ENCODE measurements at regions not wholly inside any gene's neighbourhood (a gene's known extent, or its start where the extent isn't known, plus 50 kb on each side); places are given as distances from the start of the nearest gene placed in this dataset.

- TF ChIP-seq, protein P1, sequence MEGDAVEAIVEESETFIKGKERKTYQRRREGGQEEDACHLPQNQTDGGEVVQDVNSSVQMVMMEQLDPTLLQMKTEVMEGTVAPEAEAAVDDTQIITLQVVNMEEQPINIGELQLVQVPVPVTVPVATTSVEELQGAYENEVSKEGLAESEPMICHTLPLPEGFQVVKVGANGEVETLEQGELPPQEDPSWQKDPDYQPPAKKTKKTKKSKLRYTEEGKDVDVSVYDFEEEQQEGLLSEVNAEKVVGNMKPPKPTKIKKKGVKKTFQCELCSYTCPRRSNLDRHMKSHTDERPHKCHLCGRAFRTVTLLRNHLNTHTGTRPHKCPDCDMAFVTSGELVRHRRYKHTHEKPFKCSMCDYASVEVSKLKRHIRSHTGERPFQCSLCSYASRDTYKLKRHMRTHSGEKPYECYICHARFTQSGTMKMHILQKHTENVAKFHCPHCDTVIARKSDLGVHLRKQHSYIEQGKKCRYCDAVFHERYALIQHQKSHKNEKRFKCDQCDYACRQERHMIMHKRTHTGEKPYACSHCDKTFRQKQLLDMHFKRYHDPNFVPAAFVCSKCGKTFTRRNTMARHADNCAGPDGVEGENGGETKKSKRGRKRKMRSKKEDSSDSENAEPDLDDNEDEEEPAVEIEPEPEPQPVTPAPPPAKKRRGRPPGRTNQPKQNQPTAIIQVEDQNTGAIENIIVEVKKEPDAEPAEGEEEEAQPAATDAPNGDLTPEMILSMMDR (conservative IDR thresholded peaks at IDR 0.05; ENCODE audit: low read length), result no peak
- TF ChIP-seq EZH2phosphoT487 (IDR thresholded peaks at IDR 0.05; ENCODE audit: borderline replicate concordance), result no peak
- Histone ChIP-seq H3K4me3 (ENCODE audit: low read length, poor library complexity, severe bottlenecking) (no peak overlapping the region), H3K79me2 (ENCODE audit: insufficient read depth, low read length) (no peaks in the 10 kb centered on the region), H3F3A (ENCODE audit: low read depth) (no peaks in the 10 kb centered on the region), H3K4me1 (ENCODE audit: insufficient read depth, low read length, poor library complexity, severe bottlenecking) (no peaks in the 10 kb centered on the region), H3K27me3 (ENCODE audit: insufficient read depth, low read length, poor library complexity, severe bottlenecking) (no peaks in the 10 kb centered on the region), H3K36me3 (ENCODE audit: insufficient read depth, low read length) (no peaks in the 10 kb centered on the region), H3K9me3 (ENCODE audit: insufficient read depth, low read depth, low read length) (no peaks in the 10 kb centered on the region; the same call in 1 of the 2 replicates), H3K9ac (ENCODE audit: low read depth, low read length, poor library complexity, severe bottlenecking) (no peak overlapping the region), H2AFZ (ENCODE audit: low read length) (no peak overlapping the region), H4K20me1 (ENCODE audit: insufficient read depth, low read length, poor library complexity, severe bottlenecking) (no peaks in the 10 kb centered on the region), H3K9me2 (replicated peaks; ENCODE audit: low read depth, low read length) (no peaks in the 10 kb centered on the region), H3K4me2 (ENCODE audit: low read depth, low read length, poor library complexity, severe bottlenecking) (no peak overlapping the region)
Observed at GRCh38 chr2:5933669-5934068, 241.5 kb downstream of the SOX11 start.

DNA sequence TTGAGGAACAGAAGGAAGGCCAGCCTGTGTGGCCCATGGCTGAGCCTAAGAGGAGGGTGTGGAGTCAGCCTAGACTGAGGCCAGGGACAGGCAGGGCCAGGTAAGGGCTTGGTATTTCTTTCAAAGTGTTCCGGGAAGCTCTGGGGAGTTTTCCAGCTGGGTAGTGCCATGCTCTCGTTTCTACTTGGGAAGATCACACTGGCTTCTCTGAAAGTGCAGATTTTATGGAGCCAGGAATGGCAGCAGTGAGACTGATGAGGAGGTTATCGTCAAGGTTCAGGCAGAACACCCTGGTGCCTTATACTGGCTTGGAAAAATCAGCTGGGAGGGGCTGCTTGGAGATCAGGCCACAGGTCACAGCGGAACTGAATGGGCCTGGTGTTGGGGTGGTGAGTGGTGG lies 245.1 kb downstream of the SOX11 start:
- H2AFZ ChIP-seq (ENCODE audit: low read length), result no peak overlapping the region
- no peaks in the 10 kb centered on the region for H3K9me2 ChIP-seq (replicated peaks; ENCODE audit: low read depth, low read length)
- no peak overlapping the region for H3K4me2 ChIP-seq (ENCODE audit: low read depth, low read length, poor library complexity, severe bottlenecking)
- no peak overlapping the region for H3K9ac ChIP-seq (ENCODE audit: low read depth, low read length, poor library complexity, severe bottlenecking)
- H3K79me2 ChIP-seq (ENCODE audit: insufficient read depth, low read length), result no peaks in the 10 kb centered on the region
- no peaks in the 10 kb centered on the region for H3K27me3 ChIP-seq (ENCODE audit: insufficient read depth, low read length, poor library complexity, severe bottlenecking)
- no peaks in the 10 kb centered on the region for H4K20me1 ChIP-seq (ENCODE audit: insufficient read depth, low read length, poor library complexity, severe bottlenecking)
- TF ChIP-seq, protein P1 (conservative IDR thresholded peaks at IDR 0.05; ENCODE audit: low read length), result no peak
- TF ChIP-seq EZH2phosphoT487 (IDR thresholded peaks at IDR 0.05; ENCODE audit: borderline replicate concordance), result no peak
- no peaks in the 10 kb centered on the region for H3K36me3 ChIP-seq (ENCODE audit: insufficient read depth, low read length)
- no peak overlapping the region for H3K4me3 ChIP-seq (ENCODE audit: low read length, poor library complexity, severe bottlenecking)
- H3F3A ChIP-seq (ENCODE audit: low read depth), result no peaks in the 10 kb centered on the region
- no peaks in the 10 kb centered on the region; the same call in 1 of the 2 replicates for H3K9me3 ChIP-seq (ENCODE audit: insufficient read depth, low read depth, low read length)
- no peaks in the 10 kb centered on the region for H3K4me1 ChIP-seq (ENCODE audit: insufficient read depth, low read length, poor library complexity, severe bottlenecking)

DNA sequence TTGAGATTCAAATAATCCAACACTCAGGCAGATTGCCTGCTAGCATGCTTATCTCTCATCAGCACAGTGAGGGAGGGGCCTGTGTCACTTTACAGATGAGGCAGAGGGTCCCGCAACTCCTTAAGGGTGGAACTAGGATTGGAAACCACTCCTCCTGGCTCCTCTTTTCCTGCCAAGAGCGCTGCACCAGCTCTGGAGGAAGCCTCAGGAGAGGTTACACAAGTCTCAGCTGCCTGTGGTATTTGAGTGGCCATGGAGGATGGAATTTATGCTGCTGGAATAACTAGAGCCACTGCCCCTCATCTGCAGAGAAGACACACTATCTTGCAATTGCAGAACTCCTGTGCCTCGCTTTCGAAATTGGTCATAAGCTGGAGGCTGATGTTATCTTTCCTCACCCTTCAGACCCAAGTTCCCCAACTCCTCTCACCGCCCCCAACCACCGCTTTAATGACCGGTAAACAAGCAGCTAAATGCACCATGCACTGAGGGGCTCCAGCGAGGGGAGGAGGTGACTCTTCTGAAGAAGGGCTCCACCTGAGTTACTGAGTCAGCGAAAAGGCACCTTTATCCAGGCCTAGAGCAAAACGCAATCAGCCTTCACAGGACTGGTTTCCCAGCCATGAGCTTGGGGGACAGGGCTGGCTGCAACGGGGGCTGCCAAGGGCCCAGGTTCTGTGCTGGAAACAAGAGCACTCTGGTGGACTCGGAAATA lies 245.8 kb downstream of the SOX11 start:
- H3K9ac ChIP-seq (ENCODE audit: low read depth, low read length, poor library complexity, severe bottlenecking), result no peak overlapping the region
- H4K20me1 ChIP-seq (ENCODE audit: insufficient read depth, low read length, poor library complexity, severe bottlenecking), result no peaks in the 10 kb centered on the region
- H2AFZ ChIP-seq (ENCODE audit: low read length), result no peak overlapping the region
- no peaks in the 10 kb centered on the region for H3K79me2 ChIP-seq (ENCODE audit: insufficient read depth, low read length)
- TF ChIP-seq EZH2phosphoT487 (IDR thresholded peaks at IDR 0.05; ENCODE audit: borderline replicate concordance), result no peak
- TF ChIP-seq, protein P1 (conservative IDR thresholded peaks at IDR 0.05; ENCODE audit: low read length), result no peak
- no peak overlapping the region for H3K4me3 ChIP-seq (ENCODE audit: low read length, poor library complexity, severe bottlenecking)
- no peaks in the 10 kb centered on the region; the same call in 1 of the 2 replicates for H3K9me3 ChIP-seq (ENCODE audit: insufficient read depth, low read depth, low read length)
- H3K9me2 ChIP-seq (replicated peaks; ENCODE audit: low read depth, low read length), result no peaks in the 10 kb centered on the region
- no peaks in the 10 kb centered on the region for H3K4me1 ChIP-seq (ENCODE audit: insufficient read depth, low read length, poor library complexity, severe bottlenecking)
- H3F3A ChIP-seq (ENCODE audit: low read depth), result no peaks in the 10 kb centered on the region
- H3K36me3 ChIP-seq (ENCODE audit: insufficient read depth, low read length), result no peaks in the 10 kb centered on the region
- no peak overlapping the region for H3K4me2 ChIP-seq (ENCODE audit: low read depth, low read length, poor library complexity, severe bottlenecking)
- H3K27me3 ChIP-seq (ENCODE audit: insufficient read depth, low read length, poor library complexity, severe bottlenecking), result no peaks in the 10 kb centered on the region

Measured in Loucy (cell line).